ENCODE measurements at regions not wholly inside any gene's neighbourhood (a gene's known extent, or its start where the extent isn't known, plus 50 kb on each side); places are given as distances from the start of the nearest gene placed in this dataset.

DNA sequence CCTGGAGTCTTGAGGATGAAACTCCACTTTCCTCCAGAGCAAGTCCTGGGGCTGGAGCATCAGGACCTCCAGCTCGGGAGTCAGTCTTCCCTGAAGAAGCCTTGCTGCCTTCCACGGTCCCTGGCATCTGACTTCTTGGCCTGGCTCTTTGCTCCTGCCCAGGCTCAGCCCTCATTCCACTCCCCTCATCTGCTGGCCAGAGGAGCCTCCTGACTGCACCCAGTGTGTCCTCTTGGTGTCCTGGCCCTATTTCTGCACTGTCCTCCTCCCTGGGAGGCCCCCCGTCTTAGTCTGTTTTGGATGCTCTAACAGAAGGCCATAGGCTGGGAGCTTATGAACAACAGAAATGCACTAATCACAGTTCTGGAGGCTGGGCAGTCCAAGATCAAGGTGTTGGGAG lies 231.5 kb downstream of the LOXHD1 start:
- H3K36me3 ChIP-seq (ENCODE audit: control insufficient read depth, insufficient read depth, low read length), result no peaks in the 10 kb centered on the region
- no peaks in the 10 kb centered on the region for H3K9me3 ChIP-seq (ENCODE audit: control insufficient read depth, low read depth, low read length)
- DNase-seq, result no peak
- no peaks in the 10 kb centered on the region for H3K4me1 ChIP-seq (ENCODE audit: control insufficient read depth, insufficient read depth, low read length)
- no peak overlapping the region for H3K27ac ChIP-seq (ENCODE audit: low read length)
- peaks cover 5% of the 10 kb centered on the region for H3K27me3 ChIP-seq (ENCODE audit: control insufficient read depth, insufficient read depth, low read length)
- H3K4me3 ChIP-seq (ENCODE audit: low read length), result no peak overlapping the region
- WGBS (ENCODE audit: insufficient coverage, low lambda C conversion rate), result no CpG with 5 or more reads among the region's 3 CpGs

DNA sequence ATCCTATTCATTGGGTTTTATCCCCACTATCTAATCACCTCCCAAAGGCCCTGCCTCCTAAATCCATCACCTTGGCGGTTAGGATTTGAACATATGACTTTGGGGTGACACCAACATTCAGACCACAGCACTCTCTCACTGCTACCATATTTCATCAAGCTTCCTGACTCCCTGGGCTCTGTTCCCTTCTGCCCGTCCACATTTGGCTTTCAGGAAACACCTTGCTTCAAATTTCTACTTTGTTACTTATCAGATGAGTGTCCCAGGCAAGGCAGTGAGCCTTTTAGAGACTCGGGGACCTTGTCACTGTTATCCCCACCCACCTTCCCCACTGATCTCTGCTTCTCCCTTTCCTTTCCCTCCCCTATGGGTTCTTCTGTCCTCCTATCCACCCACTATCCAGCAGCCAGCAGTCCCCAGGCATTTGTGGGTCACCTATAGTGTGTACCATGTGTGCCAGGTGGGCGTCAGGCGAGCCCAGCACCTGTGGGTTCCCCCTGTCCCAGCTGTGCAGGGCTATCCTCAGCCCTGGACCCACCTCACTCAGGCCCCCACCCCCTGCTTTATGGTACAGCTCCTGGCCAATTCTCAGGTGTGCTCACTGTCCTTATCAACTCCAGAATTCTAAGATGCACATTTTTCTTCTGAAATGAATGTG lies 230.9 kb downstream of the LOXHD1 start:
- no peak overlapping the region for H3K27ac ChIP-seq (ENCODE audit: low read length)
- H3K27me3 ChIP-seq (ENCODE audit: control insufficient read depth, insufficient read depth, low read length), result peaks cover 5% of the 10 kb centered on the region
- H3K36me3 ChIP-seq (ENCODE audit: control insufficient read depth, insufficient read depth, low read length), result no peaks in the 10 kb centered on the region
- H3K4me1 ChIP-seq (ENCODE audit: control insufficient read depth, insufficient read depth, low read length), result no peaks in the 10 kb centered on the region
- H3K4me3 ChIP-seq (ENCODE audit: low read length), result no peak overlapping the region
- no peak for DNase-seq
- no peaks in the 10 kb centered on the region for H3K9me3 ChIP-seq (ENCODE audit: control insufficient read depth, low read depth, low read length)
- WGBS (ENCODE audit: insufficient coverage, low lambda C conversion rate), result no CpG with 5 or more reads among the region's 5 CpGs

DNA sequence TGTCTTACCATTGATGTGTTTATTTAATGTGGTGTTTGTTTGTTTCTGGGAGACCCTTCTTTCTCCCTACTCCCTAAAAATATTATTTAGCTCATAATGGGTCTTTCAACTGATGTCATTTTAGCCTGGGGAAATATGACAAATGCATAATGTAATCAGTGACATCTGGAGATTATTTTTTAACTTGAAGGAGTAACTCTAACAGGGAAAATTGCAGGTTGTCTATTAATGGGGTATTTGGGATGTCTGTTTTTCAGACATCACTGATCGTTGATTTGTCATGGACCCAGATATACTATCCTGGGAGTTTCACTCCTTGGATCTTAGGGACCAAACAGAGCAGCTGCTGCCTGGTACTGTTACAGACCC lies 230.4 kb downstream of the LOXHD1 start:
- Histone ChIP-seq H3K4me1 (ENCODE audit: control insufficient read depth, insufficient read depth, low read length) (no peaks in the 10 kb centered on the region), H3K9me3 (ENCODE audit: control insufficient read depth, low read depth, low read length) (no peaks in the 10 kb centered on the region), H3K27ac (ENCODE audit: low read length) (no peak overlapping the region), H3K36me3 (ENCODE audit: control insufficient read depth, insufficient read depth, low read length) (no peaks in the 10 kb centered on the region), H3K4me3 (ENCODE audit: low read length) (no peak overlapping the region), H3K27me3 (ENCODE audit: control insufficient read depth, insufficient read depth, low read length) (peaks cover 5% of the 10 kb centered on the region)
- no peak for DNase-seq
- no CpG with 5 or more reads among the region's 1 CpG for WGBS (ENCODE audit: insufficient coverage, low lambda C conversion rate)

Measured in large intestine (tissue), 3 donors.